GM23338 (cell line): ENCODE measurements at regions not wholly inside any gene's neighbourhood (a gene's known extent, or its start where the extent isn't known, plus 50 kb on each side); places are given as distances from the start of the nearest gene placed in this dataset.

Source experiments
- ATAC-seq: fragments of 200-7000 bp; cut with Tn5 transposase; 3 replicates; pipeline ENCODE4 v1.9.1; 2020
- DNase-seq: peaks from one replicate; pipeline ENCODE4 v3.0.0-alpha.2; 2015; ENCODE audit warnings: low spot score
- H2AFZ ChIP-seq: fragments of 200-600 bp; sonication (generic); 2 replicates; pipeline ENCODE4 v1.8.0; 2016; ENCODE audit warnings: antibody characterized with exemption, mild to moderate bottlenecking, moderate library complexity
- H3F3A ChIP-seq: fragments of 200-600 bp; sonication (generic); replicated peaks from 2 replicates; pipeline ENCODE4 v1.8.0; 2017; ENCODE audit warnings: antibody characterized with exemption, mixed run types, low read depth
- H3K27ac ChIP-seq: fragments of 200-600 bp; sonication (generic); 2 replicates; pipeline ENCODE4 v1.6.1; 2016; ENCODE audit warnings: low read depth
- H3K27me3 ChIP-seq: fragments of 200-600 bp; sonication (generic); 2 replicates; pipeline ENCODE4 v1.8.0; 2016; ENCODE audit warnings: mild to moderate bottlenecking, mixed run types, moderate library complexity; ENCODE audit not compliant: insufficient read depth
- H3K36me3 ChIP-seq: fragments of 200-600 bp; sonication (generic); 2 replicates; pipeline ENCODE4 v1.8.0; 2016; ENCODE audit warnings: mild to moderate bottlenecking; ENCODE audit not compliant: insufficient read depth
- H3K4me1 ChIP-seq: fragments of 200-600 bp; sonication (generic); 2 replicates; pipeline ENCODE4 v1.8.0; 2016; ENCODE audit warnings: mild to moderate bottlenecking, moderate library complexity; ENCODE audit not compliant: insufficient read depth
- H3K4me2 ChIP-seq: fragments of 200-600 bp; sonication (generic); 2 replicates; pipeline ENCODE4 v1.7.1; 2017; ENCODE audit warnings: mixed run types
- H3K4me3 ChIP-seq: fragments of 200-600 bp; sonication (generic); 2 replicates; pipeline ENCODE4 v1.6.1; 2016; ENCODE audit warnings: mixed run types
- H3K79me2 ChIP-seq: fragments of 200-600 bp; sonication (generic); replicated peaks from 2 replicates; pipeline ENCODE4 v1.8.0; 2017; ENCODE audit warnings: mild to moderate bottlenecking; ENCODE audit not compliant: insufficient read depth
- H3K9me2 ChIP-seq: fragments of 200-600 bp; sonication (generic); 2 replicates; pipeline ENCODE4 v1.8.0; 2017; ENCODE audit not compliant: insufficient read depth
- H4K20me1 ChIP-seq: fragments of 200-600 bp; sonication (generic); replicated peaks from 2 replicates; pipeline ENCODE4 v1.8.0; 2017; ENCODE audit warnings: mild to moderate bottlenecking; ENCODE audit not compliant: insufficient read depth
- H3K27ac Mint-ChIP-seq: 2 replicates; pipeline ENCODE4 v1.8.0; 2020; ENCODE audit warnings: inconsistent platforms, mild to moderate bottlenecking, moderate library complexity, mixed read lengths
- H3K27me3 Mint-ChIP-seq: 3 replicates; pipeline ENCODE4 v1.8.0; 2022; ENCODE audit warnings: low read depth, mild to moderate bottlenecking, moderate library complexity, mixed read lengths, inconsistent platforms; ENCODE audit not compliant: insufficient read depth, poor library complexity
- H3K36me3 Mint-ChIP-seq: 3 replicates; pipeline ENCODE4 v1.8.0; 2021; ENCODE audit warnings: low read depth, mild to moderate bottlenecking, inconsistent platforms, moderate library complexity, mixed read lengths
- H3K4me1 Mint-ChIP-seq: 3 replicates; pipeline ENCODE4 v1.8.0; 2020; ENCODE audit warnings: mild to moderate bottlenecking, inconsistent platforms, mixed read lengths
- H3K4me3 Mint-ChIP-seq: 3 replicates; pipeline ENCODE4 v1.8.0; 2021; ENCODE audit warnings: moderate library complexity, mild to moderate bottlenecking, inconsistent platforms, mixed read lengths
- H3K9me3 Mint-ChIP-seq: 3 replicates; pipeline ENCODE4 v1.8.0; 2020; ENCODE audit warnings: moderate library complexity, mild to moderate bottlenecking, inconsistent platforms, mixed read lengths
- CREB1 ChIP-seq: fragments of 250-450 bp; sonication (Bioruptor Pico); IDR thresholded peaks from 2 replicates; pipeline ENCODE4 v1.5.0; 2020; ENCODE audit warnings: low read depth, mild to moderate bottlenecking, moderate library complexity
- CTCF ChIP-seq, 2 experiments: fragments of 200-600 bp in 1 of 2; sonication (generic) in 1 of 2; conservative IDR thresholded peaks; 2 replicates each; pipeline versions ENCODE4 v1.5.1 to v1.6.1; 2016 to 2017; ENCODE audit warnings: antibody characterized with exemption in 2 of 2, low read depth in 2 of 2, mild to moderate bottlenecking in 2 of 2, moderate library complexity in 1 of 2
- ETS1 ChIP-seq: IDR thresholded peaks from 2 replicates; pipeline ENCODE4 v1.6.1; 2016; ENCODE audit warnings: antibody characterized with exemption
- EZH2 ChIP-seq: fragments of 200-600 bp; sonication (generic); IDR thresholded peaks from one replicate; pipeline ENCODE4 v1.8.0; 2017; ENCODE audit warnings: antibody characterized with exemption, mild to moderate bottlenecking, low read depth; ENCODE audit not compliant: unreplicated experiment
- EZH2phosphoT487 ChIP-seq: fragments of 200-600 bp; sonication (generic); IDR thresholded peaks from one replicate; pipeline ENCODE4 v1.8.1; 2018; ENCODE audit warnings: antibody characterized with exemption; ENCODE audit not compliant: unreplicated experiment
- JUNB ChIP-seq: IDR thresholded peaks from one replicate; pipeline ENCODE4 v1.6.1; 2016; ENCODE audit warnings: antibody characterized with exemption; ENCODE audit not compliant: unreplicated experiment
- NANOG ChIP-seq: IDR thresholded peaks from 2 replicates; pipeline ENCODE4 v1.6.1; 2016; ENCODE audit warnings: antibody characterized with exemption, borderline replicate concordance
- POLR2AphosphoS5 ChIP-seq: IDR thresholded peaks from 2 replicates; pipeline ENCODE4 v1.6.1; 2016; ENCODE audit warnings: antibody characterized with exemption, low read depth
- REST ChIP-seq: IDR thresholded peaks from one replicate; pipeline ENCODE4 v1.6.1; 2018; ENCODE audit warnings: antibody characterized with exemption; ENCODE audit not compliant: unreplicated experiment
- STAT1 ChIP-seq: IDR thresholded peaks from one replicate; pipeline ENCODE4 v1.6.1; 2016; ENCODE audit warnings: antibody characterized with exemption; ENCODE audit not compliant: unreplicated experiment
- ZNF114 ChIP-seq: fragments of 250-450 bp; sonication (Bioruptor Pico); IDR thresholded peaks from 2 replicates; pipeline ENCODE4 v1.5.0; 2020; ENCODE audit warnings: mild to moderate bottlenecking, moderate library complexity
- ZNF331 ChIP-seq: fragments of 250-450 bp; sonication (Bioruptor Pico); IDR thresholded peaks from 2 replicates; pipeline ENCODE4 v1.5.0; 2020; ENCODE audit warnings: low read depth, mild to moderate bottlenecking, moderate library complexity
- ZNF462 ChIP-seq: fragments of 250-450 bp; sonication (Bioruptor Pico); IDR thresholded peaks from 2 replicates; pipeline ENCODE4 v1.5.0; 2020; ENCODE audit warnings: mild to moderate bottlenecking, moderate library complexity

GRCh38 chr2:163302141-163302540, 433.7 kb downstream of the FIGN start:
- no peak for DNase-seq
- Histone ChIP-seq H4K20me1 (no peaks in the 10 kb centered on the region), H3K27me3 (no peaks in the 10 kb centered on the region), H3K79me2 (no peaks in the 10 kb centered on the region), H3K4me3 (no peak overlapping the region), H3F3A (no peaks in the 10 kb centered on the region), H2AFZ (no peak overlapping the region), H3K27ac (no peak overlapping the region), H3K4me1 (no peaks in the 10 kb centered on the region), H3K4me2 (no peak overlapping the region), H3K9me2 (no peaks in the 10 kb centered on the region), H3K36me3 (0 out of 2 replicates have a peak, but pooled peaks cover 5% of the 10 kb centered on the region)
- no peaks in the 10 kb centered on the region for H3K27me3 Mint-ChIP-seq
- peaks cover 14% of the 10 kb centered on the region for H3K36me3 Mint-ChIP-seq
- H3K4me1 Mint-ChIP-seq = no peaks in the 10 kb centered on the region
- H3K9me3 Mint-ChIP-seq = peaks cover 17% of the 10 kb centered on the region
- no peak overlapping the region for H3K27ac Mint-ChIP-seq
- ATAC-seq = no peak
- TF ChIP-seq ZNF331 (CRISPR knock-in tag) = no peak
- no peak for TF ChIP-seq STAT1
- no peak for TF ChIP-seq CREB1 (CRISPR knock-in tag)
- TF ChIP-seq POLR2AphosphoS5 = no peak
- TF ChIP-seq ZNF462 (CRISPR knock-in tag) = no peak
- TF ChIP-seq REST = no peak
- TF ChIP-seq EZH2phosphoT487 = no peak
- no peak for TF ChIP-seq JUNB
- TF ChIP-seq NANOG = no peak
- TF ChIP-seq ZNF114 (CRISPR knock-in tag) = no peak
- TF ChIP-seq EZH2 = no peak
- no peak for TF ChIP-seq ETS1
- TF ChIP-seq CTCF (conservative IDR thresholded peaks at IDR 0.05; ENCODE audit: low read depth in 2 of 2) = no peak
- H3K4me3 Mint-ChIP-seq = no peak overlapping the region
